GM12864 (cell line): ENCODE measurements at regions not wholly inside any gene's neighbourhood (a gene's known extent, or its start where the extent isn't known, plus 50 kb on each side); places are given as distances from the start of the nearest gene placed in this dataset.

Experiments used
- DNase-seq: peaks from one replicate; pipeline ENCODE4 v3.0.0-alpha.2; 2011; ENCODE audit warnings: low read depth
- H3K4me3 ChIP-seq: 2 replicates; pipeline ENCODE4 v1.5.1; 2011; ENCODE audit warnings: mild to moderate bottlenecking, low read depth, low read length, control low read depth
- CTCF ChIP-seq: IDR thresholded peaks from 2 replicates; pipeline ENCODE4 v1.5.1; 2011; ENCODE audit warnings: low read depth, mild to moderate bottlenecking, moderate library complexity, low read length, control low read depth, inconsistent platforms; ENCODE audit errors: missing control alignments

DNA sequence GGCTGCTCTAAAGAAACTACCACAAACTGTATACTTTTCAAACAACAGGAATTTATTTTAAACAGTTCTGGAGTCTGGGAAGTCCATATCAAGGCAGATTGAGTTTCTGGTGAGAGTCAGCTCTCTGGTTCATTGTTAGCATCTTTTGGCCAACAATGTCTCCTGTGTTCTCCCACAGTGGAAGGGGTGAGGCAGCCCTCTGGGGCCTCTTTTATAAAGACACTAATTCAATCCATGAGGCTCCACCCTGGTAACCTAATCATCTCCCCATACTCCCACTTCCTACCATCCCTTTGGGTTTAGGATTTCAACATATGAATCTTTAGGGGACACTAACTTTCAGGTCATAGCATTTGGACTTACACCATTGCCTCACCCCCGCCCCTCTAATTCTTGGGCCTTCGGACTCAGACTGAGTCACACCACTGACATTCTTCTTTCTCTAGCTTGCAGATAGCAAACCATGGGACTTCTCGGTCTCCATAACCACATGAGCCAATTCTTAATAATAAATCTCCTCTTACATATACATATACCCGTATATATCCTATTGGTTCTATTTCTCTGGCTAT, 64.3 kb upstream of the ANTXRL start:
- no peak for TF ChIP-seq CTCF
- no peak for DNase-seq
- no peak overlapping the region for H3K4me3 ChIP-seq

GRCh38 chr10:46223064-46223480, 63.7 kb upstream of the ANTXRL start:
- DNase-seq, result no peak
- H3K4me3 ChIP-seq, result no peak overlapping the region
- peak; percentile 61 for TF ChIP-seq CTCF

DNA sequence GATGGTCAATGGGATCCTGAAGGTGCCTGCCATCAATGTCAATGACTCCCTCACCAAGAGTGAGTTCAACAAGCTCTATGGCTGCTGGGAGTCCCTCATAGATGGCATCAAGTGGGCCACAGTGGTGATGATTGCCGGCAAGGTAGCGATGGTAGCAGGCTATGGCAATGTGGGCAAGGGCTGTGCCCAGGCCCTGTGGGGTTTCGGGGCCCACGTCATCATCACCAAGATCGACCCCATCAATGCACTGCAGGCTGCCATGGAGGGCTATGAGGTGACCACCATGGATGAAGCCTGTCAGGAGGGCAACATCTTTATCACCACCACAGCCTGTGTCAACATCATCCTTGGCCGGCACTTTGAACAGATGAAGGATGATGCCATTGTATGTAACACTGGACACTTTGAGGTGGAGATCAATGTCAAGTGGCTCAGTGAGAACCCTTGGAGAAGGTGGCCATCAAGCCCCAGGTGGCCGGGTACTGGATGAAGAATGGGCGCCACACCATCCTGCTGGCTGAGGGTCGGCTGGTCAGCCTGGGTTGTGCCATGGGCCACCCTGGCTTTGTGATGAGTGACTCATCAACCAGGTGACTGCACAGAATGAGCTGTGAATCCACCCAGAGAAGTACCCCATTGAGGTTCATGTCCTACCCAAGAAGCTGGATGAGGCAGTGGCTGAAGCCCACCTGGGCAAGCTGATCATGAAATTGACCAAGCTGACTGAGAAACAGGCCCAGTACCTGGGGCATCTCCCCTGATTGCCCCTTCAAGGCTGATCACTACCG, 63.0 kb upstream of the ANTXRL start:
- no peak overlapping the region for H3K4me3 ChIP-seq
- no peak for TF ChIP-seq CTCF
- no peak for DNase-seq

DNA sequence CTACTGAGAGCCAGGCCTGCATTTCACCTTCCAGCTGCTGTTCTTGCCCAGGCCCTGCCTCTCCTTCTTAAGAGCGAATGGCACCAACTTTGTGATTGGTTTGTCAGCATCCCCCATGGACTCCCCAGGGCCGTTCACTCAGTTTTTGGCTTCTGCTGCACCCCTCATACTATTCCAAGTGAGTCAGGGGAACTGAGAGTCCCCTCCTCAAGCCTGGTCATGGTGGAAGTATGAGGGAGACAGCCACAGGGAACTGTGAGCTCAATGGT, 62.4 kb upstream of the ANTXRL start:
- H3K4me3 ChIP-seq, result no peak overlapping the region
- no peak for TF ChIP-seq CTCF
- DNase-seq, result no peak

DNA sequence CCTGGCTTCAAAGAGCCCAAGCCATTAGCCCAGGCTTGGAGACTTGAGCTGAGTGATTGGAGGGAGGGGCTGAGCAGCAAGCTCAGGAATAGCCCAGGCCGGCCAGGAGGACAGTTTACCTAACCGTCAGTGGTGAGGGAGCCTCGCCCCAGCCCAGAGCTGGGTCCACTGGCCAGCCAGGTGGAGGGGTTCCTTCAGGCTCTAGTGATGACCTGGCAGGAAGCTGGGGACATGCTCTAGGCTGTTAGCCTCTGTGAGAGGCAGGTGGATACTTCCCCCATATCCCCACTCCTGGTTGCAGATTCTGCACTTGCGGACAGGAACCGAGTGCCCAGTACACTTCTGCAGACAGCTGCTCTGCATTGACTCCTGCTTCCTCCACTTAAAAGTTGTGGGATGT, 61.2 kb upstream of the ANTXRL start:
- TF ChIP-seq CTCF, result no peak
- H3K4me3 ChIP-seq, result no peak overlapping the region
- DNase-seq, result no peak

DNA sequence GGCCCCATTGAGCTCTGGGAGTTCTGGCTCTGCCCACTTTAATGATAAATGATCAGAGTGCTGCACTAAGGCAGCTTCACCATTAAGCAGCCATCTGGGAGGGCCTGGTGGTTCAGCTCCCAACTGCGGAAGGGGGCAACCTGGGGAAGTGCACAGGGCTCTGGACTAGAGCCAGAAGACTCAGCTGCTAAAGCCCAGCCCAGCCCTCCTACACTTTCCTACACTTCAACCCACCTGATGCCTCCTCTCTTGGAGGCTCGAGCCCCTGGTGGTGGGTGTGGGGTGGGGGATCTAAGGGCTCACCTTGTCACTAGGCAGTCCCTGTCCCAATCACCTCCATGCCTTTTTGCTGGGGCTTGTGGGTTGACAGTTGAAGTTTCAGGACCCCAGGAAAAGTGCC, 60.6 kb upstream of the ANTXRL start:
- no peak for TF ChIP-seq CTCF
- H3K4me3 ChIP-seq, result no peak overlapping the region
- no peak for DNase-seq
